Kidney epithelial cell (primary cell): ENCODE measurements at regions not wholly inside any gene's neighbourhood (a gene's known extent, or its start where the extent isn't known, plus 50 kb on each side); places are given as distances from the start of the nearest gene placed in this dataset.

Experiments
- DNase-seq: peaks from one replicate; pipeline ENCODE4 v3.0.0-alpha.2; 2010; ENCODE audit warnings: low read depth
- H3K27me3 ChIP-seq: 2 replicates; pipeline ENCODE4 v1.6.0; 2011; ENCODE audit warnings: low read length; ENCODE audit not compliant: control insufficient read depth, insufficient read depth
- H3K36me3 ChIP-seq: 2 replicates; pipeline ENCODE4 v1.5.1; 2011; ENCODE audit warnings: low read length; ENCODE audit not compliant: control insufficient read depth, insufficient read depth
- H3K4me3 ChIP-seq: 2 replicates; pipeline ENCODE4 v1.5.1; 2011; ENCODE audit warnings: low read depth, mild to moderate bottlenecking, control low read depth, low read length
- CTCF ChIP-seq: IDR thresholded peaks from 2 replicates; pipeline ENCODE4 v1.5.1; 2011; ENCODE audit warnings: mild to moderate bottlenecking, moderate library complexity, low read length, control low read depth, inconsistent platforms; ENCODE audit not compliant: insufficient read depth, poor library complexity, severe bottlenecking

DNA sequence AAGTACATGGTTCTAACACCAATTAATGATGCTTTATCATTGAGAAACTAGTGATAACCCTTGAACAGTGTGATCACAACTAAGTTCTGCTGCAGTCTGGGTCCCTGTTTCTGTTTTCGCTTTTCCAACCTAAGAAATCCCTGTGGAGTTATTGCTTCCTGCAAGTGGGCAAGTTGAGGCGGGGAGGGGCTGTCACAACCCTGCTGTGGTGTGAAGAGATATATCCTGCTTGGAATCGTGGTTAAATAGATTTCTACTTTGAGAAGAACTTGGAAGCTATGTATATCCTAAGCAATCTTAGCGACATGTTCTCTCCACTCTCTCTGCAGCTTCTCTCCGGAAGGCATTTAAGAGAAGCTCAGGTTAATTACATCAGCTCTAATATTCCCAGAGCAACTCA lies 1223.6 kb downstream of the EPHA7 start:
- Histone ChIP-seq H3K4me3 (no peak overlapping the region), H3K27me3 (no peaks in the 10 kb centered on the region), H3K36me3 (no peaks in the 10 kb centered on the region)
- no peak for TF ChIP-seq CTCF
- DNase-seq = no peak

GRCh38 chr6:92188016-92188415 lies 1231.3 kb downstream of the EPHA7 start:
- DNase-seq = no peak
- H3K4me3 ChIP-seq = no peak overlapping the region
- no peak for TF ChIP-seq CTCF
- no peaks in the 10 kb centered on the region for H3K36me3 ChIP-seq
- no peaks in the 10 kb centered on the region for H3K27me3 ChIP-seq

DNA sequence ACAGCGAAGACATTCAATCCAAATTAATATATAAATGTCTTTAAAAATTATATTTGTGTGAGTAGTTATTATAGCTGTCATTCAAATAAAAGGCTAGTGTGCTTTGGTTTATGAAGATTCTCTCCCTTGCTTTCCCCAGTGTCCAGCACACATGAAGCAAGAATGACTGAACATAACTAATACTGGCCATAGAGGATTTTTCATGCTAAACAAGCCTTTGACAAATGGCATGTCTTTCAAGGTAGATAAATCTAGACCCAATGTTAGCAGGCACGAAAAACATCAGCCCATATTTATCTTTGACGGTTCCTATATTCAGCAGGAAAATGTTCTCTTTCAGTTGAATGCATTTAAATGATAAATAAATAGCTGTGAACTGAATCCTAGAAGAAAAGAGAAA lies 1234.4 kb downstream of the EPHA7 start:
- Histone ChIP-seq H3K36me3 (no peaks in the 10 kb centered on the region), H3K4me3 (no peak overlapping the region), H3K27me3 (no peaks in the 10 kb centered on the region)
- DNase-seq = no peak
- TF ChIP-seq CTCF = no peak

DNA sequence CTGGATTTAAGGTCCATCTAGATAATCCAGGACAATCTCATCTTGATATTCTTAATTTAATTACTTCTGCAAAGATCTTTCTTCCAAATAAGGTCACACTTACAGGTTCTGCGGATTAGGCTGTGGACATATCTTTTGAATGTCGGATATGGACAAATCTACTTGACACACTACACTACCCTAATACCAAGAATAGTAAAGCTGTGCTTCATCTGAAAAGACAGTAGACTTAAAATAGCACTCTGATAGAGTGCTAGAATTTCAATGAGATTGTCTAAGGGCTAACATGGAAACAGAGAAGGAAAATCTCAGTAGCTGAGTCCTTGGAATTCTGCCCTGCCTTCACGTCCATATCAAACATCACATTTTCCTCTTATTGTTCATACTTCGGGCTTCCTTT lies 1238.0 kb downstream of the EPHA7 start:
- H3K36me3 ChIP-seq = no peaks in the 10 kb centered on the region
- no peak overlapping the region for H3K4me3 ChIP-seq
- H3K27me3 ChIP-seq = no peaks in the 10 kb centered on the region
- DNase-seq = no peak
- no peak for TF ChIP-seq CTCF

DNA sequence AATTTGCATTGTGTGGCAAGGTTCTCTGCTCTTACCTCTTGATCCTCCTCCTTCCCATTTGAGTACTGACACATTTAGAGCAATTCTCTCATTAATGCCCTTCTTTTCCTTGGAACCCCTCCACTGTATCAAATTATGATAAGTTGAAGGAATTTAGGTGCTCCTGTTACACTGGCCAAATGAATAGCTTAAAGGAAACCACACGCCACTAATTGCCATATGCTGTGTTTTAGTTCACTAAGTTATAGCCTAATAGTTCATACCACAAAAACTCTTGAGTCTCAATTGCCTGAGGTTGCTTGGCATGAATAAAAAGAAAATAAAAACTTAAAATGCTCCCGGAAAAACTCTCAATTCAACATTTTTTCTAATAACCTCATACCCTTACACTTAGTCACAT lies 1239.3 kb downstream of the EPHA7 start:
- no peak for DNase-seq
- no peak for TF ChIP-seq CTCF
- H3K4me3 ChIP-seq = no peak overlapping the region
- no peaks in the 10 kb centered on the region for H3K36me3 ChIP-seq
- H3K27me3 ChIP-seq = no peaks in the 10 kb centered on the region

GRCh38 chr6:92176666-92177065 lies 1242.7 kb downstream of the EPHA7 start:
- TF ChIP-seq CTCF = no peak
- no peak overlapping the region for H3K4me3 ChIP-seq
- DNase-seq = no peak
- H3K27me3 ChIP-seq = no peaks in the 10 kb centered on the region
- no peaks in the 10 kb centered on the region for H3K36me3 ChIP-seq
